NCI-H510A treated with DMSO at 0.1 percent for 48 hours (cell line): ENCODE measurements at regions not wholly inside any gene's neighbourhood (a gene's known extent, or its start where the extent isn't known, plus 50 kb on each side); places are given as distances from the start of the nearest gene placed in this dataset.
"Not testable (repeated sequence)": the region's sequence is repeated elsewhere in the genome, so short reads cannot be mapped to it uniquely, and the experiment has no call there.

ENCODE experiments used
- DNase-seq: peaks from one replicate; lab custom pipeline; 2025; lab: John Stamatoyannopoulos, UW

GRCh38 chr5:126103868-126104267 lies 319.3 kb upstream of the GRAMD2B start:
- DNase-seq, result no peak

- no peak for DNase-seq
Observed at GRCh38 chr5:126104341-126104740, 318.9 kb upstream of the GRAMD2B start.

- no peak for DNase-seq
Observed at GRCh38 chr5:126104951-126105350, 318.3 kb upstream of the GRAMD2B start.

- no peak for DNase-seq
Observed at GRCh38 chr5:126106029-126106428, 317.2 kb upstream of the GRAMD2B start.

GRCh38 chr5:126107381-126107780 lies 315.8 kb upstream of the GRAMD2B start:
- no peak for DNase-seq

- DNase-seq, result no peak
Observed at GRCh38 chr5:126108470-126108869, 314.7 kb upstream of the GRAMD2B start.

GRCh38 chr5:126115059-126115629 lies 308.1 kb upstream of the GRAMD2B start:
- no peak for DNase-seq

- DNase-seq, result no peak
Observed at GRCh38 chr5:126117044-126117443, 306.2 kb upstream of the GRAMD2B start.

- DNase-seq, result no peak
Observed at GRCh38 chr5:126119887-126120442, 303.2 kb upstream of the GRAMD2B start.

GRCh38 chr5:126120939-126121338 lies 302.3 kb upstream of the GRAMD2B start:
- no peak for DNase-seq

- DNase-seq, result peak; percentile 17
Observed at GRCh38 chr5:126122942-126123341, 300.3 kb upstream of the GRAMD2B start.

GRCh38 chr5:126124706-126125345 lies 298.4 kb upstream of the GRAMD2B start:
- no peak for DNase-seq

GRCh38 chr5:126125407-126125806 lies 297.8 kb upstream of the GRAMD2B start:
- no peak for DNase-seq

GRCh38 chr5:126126574-126126973 lies 296.6 kb upstream of the GRAMD2B start:
- no peak for DNase-seq

GRCh38 chr5:126127371-126127770 lies 295.8 kb upstream of the GRAMD2B start:
- DNase-seq, result not testable (repeated sequence)

GRCh38 chr5:126129431-126129830 lies 293.8 kb upstream of the GRAMD2B start:
- DNase-seq, result no peak

GRCh38 chr5:126133424-126133823 lies 289.8 kb upstream of the GRAMD2B start:
- no peak for DNase-seq

- no peak for DNase-seq
Observed at GRCh38 chr5:126137891-126138280, 285.3 kb upstream of the GRAMD2B start.

- no peak for DNase-seq
Observed at GRCh38 chr5:126138281-126138931, 284.8 kb upstream of the GRAMD2B start.

- no peak for DNase-seq
Observed at GRCh38 chr5:126139086-126139485, 284.1 kb upstream of the GRAMD2B start.

GRCh38 chr5:126139773-126140172 lies 283.4 kb upstream of the GRAMD2B start:
- DNase-seq, result no peak

GRCh38 chr5:126143622-126144021 lies 279.6 kb upstream of the GRAMD2B start:
- DNase-seq, result no peak

GRCh38 chr5:126150319-126150718 lies 272.9 kb upstream of the GRAMD2B start:
- DNase-seq, result not testable (repeated sequence)
